Activated CD4-positive, alpha-beta T cell treated with anti-CD3 and anti-CD28 coated beads, Interleukin-2, amount 50 U/mL, for 1 hour (primary cell): ENCODE measurements at regions not wholly inside any gene's neighbourhood (a gene's known extent, or its start where the extent isn't known, plus 50 kb on each side); places are given as distances from the start of the nearest gene placed in this dataset.
"Not testable (repeated sequence)": the region's sequence is repeated elsewhere in the genome, so short reads cannot be mapped to it uniquely, and the experiment has no call there.

Experiments used
- DNase-seq: peaks from one replicate; pipeline ENCODE4 v3.0.0-alpha.2; 2020

GRCh38 chr12:59517522-59517921, 78.3 kb upstream of the SLC16A7 start:
- DNase-seq = no peak

- DNase-seq = no peak
Observed at GRCh38 chr12:59500915-59501314, 94.9 kb upstream of the SLC16A7 start.

- no peak for DNase-seq
Observed at GRCh38 chr12:59500335-59500734, 95.5 kb upstream of the SLC16A7 start.

- no peak for DNase-seq
Observed at GRCh38 chr12:59499774-59500173, 96.1 kb upstream of the SLC16A7 start.

GRCh38 chr12:59494617-59495016, 101.2 kb upstream of the SLC16A7 start:
- no peak for DNase-seq

GRCh38 chr12:59491877-59492276, 104.0 kb upstream of the SLC16A7 start:
- DNase-seq = no peak

GRCh38 chr12:59486827-59487226, 109.0 kb upstream of the SLC16A7 start:
- DNase-seq = no peak

- DNase-seq = no peak
Observed at GRCh38 chr12:59484575-59484974, 111.3 kb upstream of the SLC16A7 start.

GRCh38 chr12:59474236-59474635, 121.6 kb upstream of the SLC16A7 start:
- not testable (repeated sequence) for DNase-seq

- DNase-seq = no peak
Observed at GRCh38 chr12:59472273-59472672, 123.6 kb upstream of the SLC16A7 start.

GRCh38 chr12:59459966-59460660, 135.7 kb upstream of the SLC16A7 start:
- no peak for DNase-seq

- DNase-seq = no peak
Observed at GRCh38 chr12:59453475-59453874, 142.4 kb upstream of the SLC16A7 start.

- DNase-seq = no peak
Observed at GRCh38 chr12:59452746-59453145, 143.1 kb upstream of the SLC16A7 start.

- no peak for DNase-seq
Observed at GRCh38 chr12:59452259-59452658, 143.6 kb upstream of the SLC16A7 start.

GRCh38 chr12:59446116-59446515, 149.7 kb upstream of the SLC16A7 start:
- no peak for DNase-seq

- peak; percentile 4 for DNase-seq
Observed at GRCh38 chr12:59444932-59445331, 150.9 kb upstream of the SLC16A7 start.

- DNase-seq = no peak
Observed at GRCh38 chr12:59432057-59432456, 163.8 kb upstream of the SLC16A7 start.

- no peak for DNase-seq
Observed at GRCh38 chr12:59431266-59431665, 164.6 kb upstream of the SLC16A7 start.

GRCh38 chr12:59429766-59430165, 166.1 kb upstream of the SLC16A7 start:
- no peak for DNase-seq

- DNase-seq = no peak
Observed at GRCh38 chr12:59425798-59426197, 170.0 kb upstream of the SLC16A7 start.

GRCh38 chr12:59424666-59425065, 171.2 kb upstream of the SLC16A7 start:
- DNase-seq = not testable (repeated sequence)

- no peak for DNase-seq
Observed at GRCh38 chr12:59414051-59414450, 181.8 kb upstream of the SLC16A7 start.

- DNase-seq = no peak
Observed at GRCh38 chr12:59408431-59408830, 187.4 kb upstream of the SLC16A7 start.

GRCh38 chr12:59407799-59408198, 188.0 kb upstream of the SLC16A7 start:
- no peak for DNase-seq

GRCh38 chr12:59405992-59406391, 189.8 kb upstream of the SLC16A7 start:
- DNase-seq = no peak
